ENCODE measurements at regions not wholly inside any gene's neighbourhood (a gene's known extent, or its start where the extent isn't known, plus 50 kb on each side); places are given as distances from the start of the nearest gene placed in this dataset.
"Not testable (repeated sequence)": the region's sequence is repeated elsewhere in the genome, so short reads cannot be mapped to it uniquely, and the experiment has no call there.

- no peaks in the 10 kb centered on the region for H3K36me3 ChIP-seq (ENCODE audit: control insufficient read depth, low read depth, low read length)
- no peaks in the 10 kb centered on the region for H3K9me3 ChIP-seq (ENCODE audit: control insufficient read depth, low read depth, low read length)
- H3K27ac ChIP-seq (ENCODE audit: low read length): no peak overlapping the region
- no peak overlapping the region for H3K4me3 ChIP-seq (ENCODE audit: low read length)
- no peak overlapping the region for H3K9ac ChIP-seq (ENCODE audit: low read length)
- peaks cover 43% of the 10 kb centered on the region for H3K4me1 ChIP-seq (ENCODE audit: control insufficient read depth, low read depth, low read length)
- H3K27me3 ChIP-seq (ENCODE audit: control insufficient read depth, insufficient read depth, low read length): no peaks in the 10 kb centered on the region
Measured at GRCh38 chr4:128688033-128688721, 121.3 kb upstream of the JADE1 start.

- Histone ChIP-seq H3K4me1 (ENCODE audit: control insufficient read depth, low read depth, low read length) (peaks cover 55% of the 10 kb centered on the region), H3K9me3 (ENCODE audit: control insufficient read depth, low read depth, low read length) (no peaks in the 10 kb centered on the region), H3K36me3 (ENCODE audit: control insufficient read depth, low read depth, low read length) (no peaks in the 10 kb centered on the region), H3K27me3 (ENCODE audit: control insufficient read depth, insufficient read depth, low read length) (no peaks in the 10 kb centered on the region), H3K9ac (ENCODE audit: low read length) (no peak overlapping the region), H3K27ac (ENCODE audit: low read length) (no peak overlapping the region), H3K4me3 (ENCODE audit: low read length) (no peak overlapping the region)
Measured at GRCh38 chr4:128686810-128687209, 122.7 kb upstream of the JADE1 start.

- Histone ChIP-seq H3K4me3 (ENCODE audit: low read length) (no peak overlapping the region), H3K36me3 (ENCODE audit: control insufficient read depth, low read depth, low read length) (no peaks in the 10 kb centered on the region), H3K27me3 (ENCODE audit: control insufficient read depth, insufficient read depth, low read length) (no peaks in the 10 kb centered on the region), H3K4me1 (ENCODE audit: control insufficient read depth, low read depth, low read length) (peaks cover 56% of the 10 kb centered on the region), H3K9me3 (ENCODE audit: control insufficient read depth, low read depth, low read length) (no peaks in the 10 kb centered on the region), H3K9ac (ENCODE audit: low read length) (no peak overlapping the region), H3K27ac (ENCODE audit: low read length) (no peak overlapping the region)
Measured at GRCh38 chr4:128686032-128686465, 123.5 kb upstream of the JADE1 start.

GRCh38 chr4:128684016-128684415 is 125.5 kb upstream of the JADE1 start:
- Histone ChIP-seq H3K9me3 (ENCODE audit: control insufficient read depth, low read depth, low read length) (no peaks in the 10 kb centered on the region), H3K4me1 (ENCODE audit: control insufficient read depth, low read depth, low read length) (peaks cover 38% of the 10 kb centered on the region), H3K9ac (ENCODE audit: low read length) (peak overlapping the region; percentile 24), H3K27me3 (ENCODE audit: control insufficient read depth, insufficient read depth, low read length) (no peaks in the 10 kb centered on the region), H3K4me3 (ENCODE audit: low read length) (peak overlapping the region; percentile 9), H3K27ac (ENCODE audit: low read length) (peak overlapping the region; percentile 83), H3K36me3 (ENCODE audit: control insufficient read depth, low read depth, low read length) (no peaks in the 10 kb centered on the region)

GRCh38 chr4:128682942-128683666 is 126.4 kb upstream of the JADE1 start:
- Histone ChIP-seq H3K4me3 (ENCODE audit: low read length) (peak overlapping the region; percentile 9), H3K9me3 (ENCODE audit: control insufficient read depth, low read depth, low read length) (no peaks in the 10 kb centered on the region), H3K27ac (ENCODE audit: low read length) (peak overlapping the region; percentile 21), H3K36me3 (ENCODE audit: control insufficient read depth, low read depth, low read length) (no peaks in the 10 kb centered on the region), H3K27me3 (ENCODE audit: control insufficient read depth, insufficient read depth, low read length) (no peaks in the 10 kb centered on the region), H3K4me1 (ENCODE audit: control insufficient read depth, low read depth, low read length) (peaks cover 29% of the 10 kb centered on the region), H3K9ac (ENCODE audit: low read length) (peak overlapping the region; percentile 24)

GRCh38 chr4:128676095-128676494 is 133.4 kb upstream of the JADE1 start:
- Histone ChIP-seq H3K27me3 (ENCODE audit: control insufficient read depth, insufficient read depth, low read length) (no peaks in the 10 kb centered on the region), H3K36me3 (ENCODE audit: control insufficient read depth, low read depth, low read length) (no peaks in the 10 kb centered on the region), H3K4me3 (ENCODE audit: low read length) (no peak overlapping the region), H3K4me1 (ENCODE audit: control insufficient read depth, low read depth, low read length) (peaks cover 18% of the 10 kb centered on the region), H3K9me3 (ENCODE audit: control insufficient read depth, low read depth, low read length) (no peaks in the 10 kb centered on the region), H3K9ac (ENCODE audit: low read length) (no peak overlapping the region), H3K27ac (ENCODE audit: low read length) (no peak overlapping the region)

GRCh38 chr4:128675083-128675482 is 134.4 kb upstream of the JADE1 start:
- H3K4me3 ChIP-seq (ENCODE audit: low read length): no peak overlapping the region
- H3K27me3 ChIP-seq (ENCODE audit: control insufficient read depth, insufficient read depth, low read length): no peaks in the 10 kb centered on the region
- H3K27ac ChIP-seq (ENCODE audit: low read length): no peak overlapping the region
- no peak overlapping the region for H3K9ac ChIP-seq (ENCODE audit: low read length)
- H3K9me3 ChIP-seq (ENCODE audit: control insufficient read depth, low read depth, low read length): no peaks in the 10 kb centered on the region
- peaks cover 23% of the 10 kb centered on the region for H3K4me1 ChIP-seq (ENCODE audit: control insufficient read depth, low read depth, low read length)
- H3K36me3 ChIP-seq (ENCODE audit: control insufficient read depth, low read depth, low read length): no peaks in the 10 kb centered on the region

GRCh38 chr4:128673159-128673558 is 136.3 kb upstream of the JADE1 start:
- H3K27ac ChIP-seq (ENCODE audit: low read length); H3K36me3 ChIP-seq (ENCODE audit: control insufficient read depth, low read depth, low read length); H3K9ac ChIP-seq (ENCODE audit: low read length); H3K9me3 ChIP-seq (ENCODE audit: control insufficient read depth, low read depth, low read length); H3K27me3 ChIP-seq (ENCODE audit: control insufficient read depth, insufficient read depth, low read length); H3K4me3 ChIP-seq (ENCODE audit: low read length): not testable (repeated sequence)
- peaks cover 23% of the 10 kb centered on the region for H3K4me1 ChIP-seq (ENCODE audit: control insufficient read depth, low read depth, low read length)

GRCh38 chr4:128672596-128672995 is 136.9 kb upstream of the JADE1 start:
- not testable (repeated sequence) for H3K4me3 ChIP-seq (ENCODE audit: low read length); H3K27ac ChIP-seq (ENCODE audit: low read length); H3K9me3 ChIP-seq (ENCODE audit: control insufficient read depth, low read depth, low read length)

GRCh38 chr4:128670513-128670912 is 139.0 kb upstream of the JADE1 start:
- Histone ChIP-seq H3K36me3 (ENCODE audit: control insufficient read depth, low read depth, low read length) (no peaks in the 10 kb centered on the region), H3K27me3 (ENCODE audit: control insufficient read depth, insufficient read depth, low read length) (no peaks in the 10 kb centered on the region), H3K4me3 (ENCODE audit: low read length) (no peak overlapping the region), H3K27ac (ENCODE audit: low read length) (no peak overlapping the region), H3K9me3 (ENCODE audit: control insufficient read depth, low read depth, low read length) (no peaks in the 10 kb centered on the region), H3K4me1 (ENCODE audit: control insufficient read depth, low read depth, low read length) (peaks cover 17% of the 10 kb centered on the region), H3K9ac (ENCODE audit: low read length) (no peak overlapping the region)

More at GRCh38 chr4:128672596-128672995, 136.9 kb upstream of the JADE1 start:
- H3K9ac ChIP-seq (ENCODE audit: low read length); H3K27me3 ChIP-seq (ENCODE audit: control insufficient read depth, insufficient read depth, low read length); H3K36me3 ChIP-seq (ENCODE audit: control insufficient read depth, low read depth, low read length): not testable (repeated sequence)
- H3K4me1 ChIP-seq (ENCODE audit: control insufficient read depth, low read depth, low read length): peaks cover 23% of the 10 kb centered on the region

GRCh38 chr4:128668566-128668965 is 140.9 kb upstream of the JADE1 start:
- Histone ChIP-seq H3K9ac (ENCODE audit: low read length) (no peak overlapping the region), H3K9me3 (ENCODE audit: control insufficient read depth, low read depth, low read length) (no peaks in the 10 kb centered on the region), H3K36me3 (ENCODE audit: control insufficient read depth, low read depth, low read length) (no peaks in the 10 kb centered on the region), H3K4me3 (ENCODE audit: low read length) (no peak overlapping the region), H3K27ac (ENCODE audit: low read length) (no peak overlapping the region), H3K27me3 (ENCODE audit: control insufficient read depth, insufficient read depth, low read length) (no peaks in the 10 kb centered on the region), H3K4me1 (ENCODE audit: control insufficient read depth, low read depth, low read length) (peaks cover 13% of the 10 kb centered on the region)

GRCh38 chr4:128665514-128665913 is 144.0 kb upstream of the JADE1 start:
- Histone ChIP-seq H3K4me1 (ENCODE audit: control insufficient read depth, low read depth, low read length) (peaks cover 7% of the 10 kb centered on the region), H3K36me3 (ENCODE audit: control insufficient read depth, low read depth, low read length) (no peaks in the 10 kb centered on the region), H3K27me3 (ENCODE audit: control insufficient read depth, insufficient read depth, low read length) (no peaks in the 10 kb centered on the region), H3K9me3 (ENCODE audit: control insufficient read depth, low read depth, low read length) (no peaks in the 10 kb centered on the region), H3K9ac (ENCODE audit: low read length) (no peak overlapping the region), H3K27ac (ENCODE audit: low read length) (no peak overlapping the region), H3K4me3 (ENCODE audit: low read length) (no peak overlapping the region)
